ENCODE measurements at regions not wholly inside any gene's neighbourhood (a gene's known extent, or its start where the extent isn't known, plus 50 kb on each side); places are given as distances from the start of the nearest gene placed in this dataset.

GRCh38 chr11:133618544-133618943 lies 86.2 kb upstream of the OPCML start:
- Mint-ChIP-seq H3K27me3 (ENCODE audit: low read depth) (no peaks in the 10 kb centered on the region), H3K4me3 (no peak overlapping the region), H3K9me3 (no peaks in the 10 kb centered on the region), H3K4me1 (ENCODE audit: low read depth) (no peaks in the 10 kb centered on the region), H3K27ac (no peak overlapping the region), H3K36me3 (ENCODE audit: low read depth) (no peaks in the 10 kb centered on the region)

DNA sequence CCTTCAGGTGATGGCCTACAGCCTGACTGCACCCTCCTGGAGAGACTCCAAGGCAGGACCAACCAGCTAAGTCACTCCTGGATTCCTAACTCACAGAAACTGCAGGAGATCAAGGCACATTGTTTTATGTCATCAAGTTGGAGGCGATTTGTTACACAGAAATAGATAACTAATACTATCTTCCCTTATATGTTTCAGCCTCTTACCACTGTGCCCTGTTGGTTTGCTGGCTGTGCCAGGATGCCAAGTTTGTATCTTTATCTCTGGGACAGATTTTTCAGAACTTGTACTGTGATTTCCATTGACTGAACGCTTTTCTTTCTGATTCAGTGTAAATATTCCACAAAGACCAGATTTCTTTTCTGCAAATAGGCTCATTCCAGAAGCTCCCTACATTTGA lies 76.2 kb upstream of the OPCML start:
- no peaks in the 10 kb centered on the region for H3K36me3 Mint-ChIP-seq (ENCODE audit: low read depth)
- no peak overlapping the region for H3K27ac Mint-ChIP-seq
- H3K9me3 Mint-ChIP-seq, result peaks cover 8% of the 10 kb centered on the region
- no peak overlapping the region for H3K4me3 Mint-ChIP-seq
- no peaks in the 10 kb centered on the region for H3K27me3 Mint-ChIP-seq (ENCODE audit: low read depth)
- H3K4me1 Mint-ChIP-seq (ENCODE audit: low read depth), result no peaks in the 10 kb centered on the region

GRCh38 chr11:133606124-133606523 lies 73.8 kb upstream of the OPCML start:
- Mint-ChIP-seq H3K4me1 (ENCODE audit: low read depth) (no peaks in the 10 kb centered on the region), H3K4me3 (no peak overlapping the region), H3K27me3 (ENCODE audit: low read depth) (no peaks in the 10 kb centered on the region), H3K36me3 (ENCODE audit: low read depth) (no peaks in the 10 kb centered on the region), H3K27ac (no peak overlapping the region), H3K9me3 (peaks cover 8% of the 10 kb centered on the region)

- Mint-ChIP-seq H3K27ac (no peak overlapping the region), H3K9me3 (peaks cover 7% of the 10 kb centered on the region), H3K36me3 (ENCODE audit: low read depth) (no peaks in the 10 kb centered on the region), H3K27me3 (ENCODE audit: low read depth) (no peaks in the 10 kb centered on the region), H3K4me1 (ENCODE audit: low read depth) (no peaks in the 10 kb centered on the region), H3K4me3 (no peak overlapping the region)
Observed at GRCh38 chr11:133605482-133605881, 73.2 kb upstream of the OPCML start.

- Mint-ChIP-seq H3K9me3 (no peaks in the 10 kb centered on the region), H3K4me1 (ENCODE audit: low read depth) (no peaks in the 10 kb centered on the region), H3K27me3 (ENCODE audit: low read depth) (no peaks in the 10 kb centered on the region), H3K27ac (no peak overlapping the region), H3K36me3 (ENCODE audit: low read depth) (no peaks in the 10 kb centered on the region), H3K4me3 (no peak overlapping the region)
Observed at GRCh38 chr11:133601641-133602040, 69.3 kb upstream of the OPCML start.

- Mint-ChIP-seq H3K9me3 (peaks cover 3% of the 10 kb centered on the region), H3K27ac (no peak overlapping the region), H3K4me3 (no peak overlapping the region), H3K36me3 (ENCODE audit: low read depth) (no peaks in the 10 kb centered on the region), H3K27me3 (ENCODE audit: low read depth) (no peaks in the 10 kb centered on the region), H3K4me1 (ENCODE audit: low read depth) (no peaks in the 10 kb centered on the region)
Observed at GRCh38 chr11:133600786-133601185, 68.5 kb upstream of the OPCML start.

- Mint-ChIP-seq H3K4me1 (ENCODE audit: low read depth) (no peaks in the 10 kb centered on the region), H3K27me3 (ENCODE audit: low read depth) (no peaks in the 10 kb centered on the region), H3K9me3 (peaks cover 3% of the 10 kb centered on the region), H3K27ac (no peak overlapping the region), H3K4me3 (no peak overlapping the region), H3K36me3 (ENCODE audit: low read depth) (no peaks in the 10 kb centered on the region)
Observed at GRCh38 chr11:133600306-133600705, 68.0 kb upstream of the OPCML start.

DNA sequence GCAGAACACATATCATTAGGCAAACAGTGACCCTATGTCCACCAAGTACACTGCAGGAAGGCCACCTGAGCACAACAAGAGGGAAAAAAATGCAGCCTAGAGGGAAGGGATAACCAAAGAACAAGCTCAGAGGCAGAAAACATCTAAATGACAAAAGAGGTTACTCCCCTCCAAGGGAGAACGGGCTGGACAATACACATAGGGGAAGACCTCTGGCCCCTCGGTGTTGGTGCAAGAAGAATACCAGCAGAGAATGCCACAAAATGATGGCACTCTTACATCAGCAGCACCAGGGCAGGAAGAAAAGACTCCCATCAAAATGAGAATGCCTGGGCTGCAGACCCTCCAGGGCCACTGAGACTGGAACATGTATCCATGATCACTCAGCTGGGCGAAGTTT lies 66.6 kb upstream of the OPCML start:
- H3K4me1 Mint-ChIP-seq (ENCODE audit: low read depth), result no peaks in the 10 kb centered on the region
- no peak overlapping the region for H3K27ac Mint-ChIP-seq
- no peaks in the 10 kb centered on the region for H3K36me3 Mint-ChIP-seq (ENCODE audit: low read depth)
- peaks cover 3% of the 10 kb centered on the region for H3K9me3 Mint-ChIP-seq
- no peak overlapping the region for H3K4me3 Mint-ChIP-seq
- no peaks in the 10 kb centered on the region for H3K27me3 Mint-ChIP-seq (ENCODE audit: low read depth)

- Mint-ChIP-seq H3K27ac (no peak overlapping the region), H3K36me3 (ENCODE audit: low read depth) (no peaks in the 10 kb centered on the region), H3K4me1 (ENCODE audit: low read depth) (no peaks in the 10 kb centered on the region), H3K9me3 (peaks cover 3% of the 10 kb centered on the region), H3K4me3 (no peak overlapping the region), H3K27me3 (ENCODE audit: low read depth) (no peaks in the 10 kb centered on the region)
Observed at GRCh38 chr11:133597236-133597635, 64.9 kb upstream of the OPCML start.

DNA sequence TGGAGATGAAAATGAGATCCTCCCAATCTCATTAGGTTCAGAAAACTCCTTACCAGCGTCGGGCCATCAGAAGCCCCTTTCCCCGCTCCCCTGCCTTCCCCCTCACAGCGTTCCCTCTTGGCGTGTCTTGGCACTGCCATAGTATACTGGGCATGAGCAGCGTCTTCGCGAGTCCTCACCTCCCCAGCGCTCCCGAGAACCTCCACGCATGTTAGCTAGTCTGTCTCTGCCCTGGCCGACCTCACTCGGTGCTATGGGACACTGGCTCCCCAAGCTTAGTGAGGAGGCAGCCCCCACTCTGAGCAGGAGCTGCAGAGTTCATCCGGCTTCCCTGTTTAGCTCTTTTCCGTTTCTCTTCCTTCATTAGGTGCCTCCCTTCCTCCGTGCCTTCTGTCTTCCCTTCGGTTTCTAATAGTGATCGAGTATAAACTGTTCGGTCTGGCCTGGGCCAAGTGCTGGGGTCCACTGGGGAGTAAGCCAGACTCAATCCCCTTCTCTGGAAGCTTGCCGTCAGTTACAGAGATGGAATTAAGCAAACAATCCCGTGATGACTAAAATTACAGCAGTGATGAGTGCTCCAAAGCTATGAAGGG lies 63.8 kb upstream of the OPCML start:
- no peak overlapping the region for H3K27ac Mint-ChIP-seq
- no peak overlapping the region for H3K4me3 Mint-ChIP-seq
- H3K36me3 Mint-ChIP-seq (ENCODE audit: low read depth), result no peaks in the 10 kb centered on the region
- no peaks in the 10 kb centered on the region for H3K4me1 Mint-ChIP-seq (ENCODE audit: low read depth)
- H3K27me3 Mint-ChIP-seq (ENCODE audit: low read depth), result no peaks in the 10 kb centered on the region
- peaks cover 3% of the 10 kb centered on the region for H3K9me3 Mint-ChIP-seq

GRCh38 chr11:133593036-133593435 lies 60.7 kb upstream of the OPCML start:
- H3K36me3 Mint-ChIP-seq (ENCODE audit: low read depth), result no peaks in the 10 kb centered on the region
- H3K4me3 Mint-ChIP-seq, result no peak overlapping the region
- H3K4me1 Mint-ChIP-seq (ENCODE audit: low read depth), result no peaks in the 10 kb centered on the region

GRCh38 chr11:133586903-133587517 lies 54.7 kb upstream of the OPCML start:
- Mint-ChIP-seq H3K9me3 (no peaks in the 10 kb centered on the region), H3K4me3 (no peak overlapping the region), H3K4me1 (ENCODE audit: low read depth) (no peaks in the 10 kb centered on the region), H3K36me3 (ENCODE audit: low read depth) (no peaks in the 10 kb centered on the region), H3K27ac (no peak overlapping the region), H3K27me3 (ENCODE audit: low read depth) (no peaks in the 10 kb centered on the region)

More at GRCh38 chr11:133593036-133593435, 60.7 kb upstream of the OPCML start:
- peaks cover 3% of the 10 kb centered on the region for H3K9me3 Mint-ChIP-seq
- no peak overlapping the region for H3K27ac Mint-ChIP-seq
- no peaks in the 10 kb centered on the region for H3K27me3 Mint-ChIP-seq (ENCODE audit: low read depth)

DNA sequence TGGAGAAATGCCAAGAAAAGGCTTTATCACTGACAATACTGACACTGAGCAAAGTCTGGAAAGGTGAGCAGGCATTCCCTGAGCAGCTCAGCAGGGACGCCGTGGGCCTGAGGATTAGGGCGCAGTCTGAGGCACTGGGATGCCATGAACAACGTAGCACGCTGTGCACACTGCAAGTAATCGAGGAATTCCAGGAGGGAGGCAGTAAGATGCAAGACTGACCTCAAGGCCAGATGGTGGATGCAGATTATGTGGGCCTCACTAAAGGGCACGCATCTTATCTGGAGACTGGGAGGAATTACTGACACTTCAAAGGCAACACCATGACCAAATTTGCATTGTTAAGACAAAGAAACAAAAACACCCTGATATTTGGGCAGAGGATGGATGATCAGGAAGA lies 50.4 kb upstream of the OPCML start:
- no peaks in the 10 kb centered on the region for H3K4me1 Mint-ChIP-seq (ENCODE audit: low read depth)
- H3K27ac Mint-ChIP-seq, result no peak overlapping the region
- no peak overlapping the region for H3K4me3 Mint-ChIP-seq
- no peaks in the 10 kb centered on the region for H3K9me3 Mint-ChIP-seq
- no peaks in the 10 kb centered on the region for H3K27me3 Mint-ChIP-seq (ENCODE audit: low read depth)
- H3K36me3 Mint-ChIP-seq (ENCODE audit: low read depth), result no peaks in the 10 kb centered on the region

DNA sequence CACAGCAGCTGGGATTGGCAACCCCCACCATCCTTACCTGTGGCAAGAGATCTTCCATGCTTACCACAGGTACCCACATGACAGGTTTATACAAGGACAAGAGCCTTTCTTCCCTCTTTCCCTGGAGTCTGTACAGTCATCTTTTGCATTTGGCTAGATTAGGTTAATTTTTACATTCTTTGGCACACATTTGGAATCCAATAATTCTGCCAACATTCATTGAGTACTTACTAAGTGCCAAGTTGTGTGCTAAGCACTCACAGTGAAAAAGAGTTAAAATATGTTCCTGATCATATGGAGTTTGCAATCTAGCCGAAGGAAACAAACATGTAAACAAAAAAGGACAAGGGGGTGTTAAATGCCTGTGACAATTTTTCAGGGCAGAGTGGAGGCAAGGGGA lies 50.0 kb upstream of the OPCML start:
- Mint-ChIP-seq H3K4me1 (ENCODE audit: low read depth) (no peaks in the 10 kb centered on the region), H3K27ac (no peak overlapping the region), H3K27me3 (ENCODE audit: low read depth) (no peaks in the 10 kb centered on the region), H3K9me3 (no peaks in the 10 kb centered on the region), H3K36me3 (ENCODE audit: low read depth) (no peaks in the 10 kb centered on the region), H3K4me3 (no peak overlapping the region)

Data from T-helper 1 cell treated with Interleukin-12 subunit alpha and Interleukin-12 subunit beta and Interleukin-4 antibody, amounts not matched to agents 30 μg/mL and 1 μg/mL, for 36 hours (primary cell).